ENCODE measurements at regions not wholly inside any gene's neighbourhood (a gene's known extent, or its start where the extent isn't known, plus 50 kb on each side); places are given as distances from the start of the nearest gene placed in this dataset.
"Not testable (repeated sequence)": the region's sequence is repeated elsewhere in the genome, so short reads cannot be mapped to it uniquely, and the experiment has no call there.

GRCh38 chrX:39398215-39398962 lies 597.1 kb downstream of the MID1IP1 start:
- DNase-seq (ENCODE audit: low read depth in 2 of 2): no peak

GRCh38 chrX:39398963-39399261 lies 597.7 kb downstream of the MID1IP1 start:
- DNase-seq (ENCODE audit: low read depth in 2 of 2): no peak

GRCh38 chrX:39399387-39399786 lies 598.1 kb downstream of the MID1IP1 start:
- peak in 1 of 2 donors; percentile 7 for DNase-seq (ENCODE audit: low read depth in 2 of 2)

GRCh38 chrX:39401483-39402110 lies 600.3 kb downstream of the MID1IP1 start:
- no peak for DNase-seq (ENCODE audit: low read depth in 2 of 2)

- DNase-seq (ENCODE audit: low read depth in 2 of 2): no peak
Observed at GRCh38 chrX:39402158-39402557, 600.9 kb downstream of the MID1IP1 start.

GRCh38 chrX:39406799-39407198 lies 605.5 kb downstream of the MID1IP1 start:
- DNase-seq (ENCODE audit: low read depth in 2 of 2): no peak

- DNase-seq (ENCODE audit: low read depth in 2 of 2): no peak
Observed at GRCh38 chrX:39409246-39409917, 608.1 kb downstream of the MID1IP1 start.

- DNase-seq (ENCODE audit: low read depth in 2 of 2): no peak
Observed at GRCh38 chrX:39414290-39414854, 613.1 kb downstream of the MID1IP1 start.

- no peak for DNase-seq (ENCODE audit: low read depth in 2 of 2)
Observed at GRCh38 chrX:39416547-39417260, 615.4 kb downstream of the MID1IP1 start.

- peak in 1 of 2 donors; percentile 64 for DNase-seq (ENCODE audit: low read depth in 2 of 2)
Observed at GRCh38 chrX:39418254-39418704, 617.0 kb downstream of the MID1IP1 start.

- DNase-seq (ENCODE audit: low read depth in 2 of 2): peak in 1 of 2 donors; percentile 31
Observed at GRCh38 chrX:39418731-39419638, 617.7 kb downstream of the MID1IP1 start.

- no peak for DNase-seq (ENCODE audit: low read depth in 2 of 2)
Observed at GRCh38 chrX:39421006-39421405, 619.7 kb downstream of the MID1IP1 start.

- DNase-seq (ENCODE audit: low read depth in 2 of 2): no peak
Observed at GRCh38 chrX:39425124-39425806, 624.0 kb downstream of the MID1IP1 start.

- DNase-seq (ENCODE audit: low read depth in 2 of 2): no peak
Observed at GRCh38 chrX:39426101-39426500, 624.8 kb downstream of the MID1IP1 start.

- no peak for DNase-seq (ENCODE audit: low read depth in 2 of 2)
Observed at GRCh38 chrX:39427492-39427891, 626.2 kb downstream of the MID1IP1 start.

- DNase-seq (ENCODE audit: low read depth in 2 of 2): no peak
Observed at GRCh38 chrX:39427906-39428305, 626.6 kb downstream of the MID1IP1 start.

GRCh38 chrX:39430551-39430950 lies 629.3 kb downstream of the MID1IP1 start:
- DNase-seq (ENCODE audit: low read depth in 2 of 2): no peak

GRCh38 chrX:39431893-39432292 lies 630.6 kb downstream of the MID1IP1 start:
- DNase-seq (ENCODE audit: low read depth in 2 of 2): no peak

- not testable (repeated sequence) for DNase-seq (ENCODE audit: low read depth in 2 of 2)
Observed at GRCh38 chrX:39434671-39435070, 633.4 kb downstream of the MID1IP1 start.

- DNase-seq (ENCODE audit: low read depth in 2 of 2): not testable (repeated sequence)
Observed at GRCh38 chrX:39436538-39436937, 635.3 kb downstream of the MID1IP1 start.

Measured in dermis microvascular lymphatic vessel endothelial cell (primary cell).